Esophagus squamous epithelium (tissue), 5 donors: ENCODE measurements at regions not wholly inside any gene's neighbourhood (a gene's known extent, or its start where the extent isn't known, plus 50 kb on each side); places are given as distances from the start of the nearest gene placed in this dataset.

Experiments used
- DNase-seq: peaks from one replicate; lab custom pipeline; 2025; lab: John Stamatoyannopoulos, UW
- H3K27ac ChIP-seq, 4 donors: fragments of 200-600 bp; sonication (generic); one replicate each; pipeline ENCODE4 v1.5.1; 2016 to 2019; ENCODE audit warnings: mild to moderate bottlenecking in 1 of 4
- H3K27me3 ChIP-seq, 4 donors: fragments of 200-600 bp; sonication (generic); 1 replicate in 3 of 4; 2 replicates in 1 of 4; pipeline versions ENCODE4 v1.5.1 to v1.6.0; 2017 to 2021; ENCODE audit warnings: antibody characterized with exemption in 1 of 4
- H3K36me3 ChIP-seq, 3 donors: fragments of 200-600 bp; sonication (generic); one replicate each; pipeline ENCODE4 v1.5.1; 2016 to 2019
- H3K4me1 ChIP-seq, 3 donors: fragments of 200-600 bp; sonication (generic); one replicate each; pipeline ENCODE4 v1.5.1; 2017 to 2019
- H3K4me3 ChIP-seq, 4 donors: fragments of 200-600 bp; sonication (generic); 1 replicate in 3 of 4; 2 replicates in 1 of 4; pipeline ENCODE4 v1.5.1; 2016 to 2019; ENCODE audit warnings: mild to moderate bottlenecking in 2 of 4, moderate library complexity in 1 of 4
- H3K9me3 ChIP-seq, 3 donors: fragments of 200-600 bp; sonication (generic); one replicate each; pipeline ENCODE4 v1.5.1; 2016 to 2019
- CTCF ChIP-seq, 6 experiments: fragments of 450-650 bp in 4 of 6; fragments of 200-600 bp in 2 of 6; sonication (generic) in 2 of 6; IDR thresholded peaks; one replicate each; pipeline ENCODE4 v1.5.1; 2016 to 2019; ENCODE audit warnings: antibody characterized with exemption in 6 of 6, mild to moderate bottlenecking in 4 of 6, moderate library complexity in 4 of 6
- POLR2A ChIP-seq, 4 donors: fragments of 450-650 bp; IDR thresholded peaks; one replicate each; pipeline ENCODE4 v1.6.1; 2017; ENCODE audit warnings: antibody characterized with exemption in 4 of 4, mild to moderate bottlenecking in 4 of 4, moderate library complexity in 3 of 4
- WGBS, 2 donors: methylation state at CpG; one replicate each; pipeline ENCODE4 v1.1.5; 2018; 5-methylcytosine and 5-hydroxymethylcytosine counted together
- intact Hi-C: fragments of 100-400 bp; cut with DNase I; formaldehyde crosslinking; loops from one replicate; pipeline ENCODE4 v1.15.0; 2022
- donor health status: DM: yes; HTN: yes; CAD: no.

DNA sequence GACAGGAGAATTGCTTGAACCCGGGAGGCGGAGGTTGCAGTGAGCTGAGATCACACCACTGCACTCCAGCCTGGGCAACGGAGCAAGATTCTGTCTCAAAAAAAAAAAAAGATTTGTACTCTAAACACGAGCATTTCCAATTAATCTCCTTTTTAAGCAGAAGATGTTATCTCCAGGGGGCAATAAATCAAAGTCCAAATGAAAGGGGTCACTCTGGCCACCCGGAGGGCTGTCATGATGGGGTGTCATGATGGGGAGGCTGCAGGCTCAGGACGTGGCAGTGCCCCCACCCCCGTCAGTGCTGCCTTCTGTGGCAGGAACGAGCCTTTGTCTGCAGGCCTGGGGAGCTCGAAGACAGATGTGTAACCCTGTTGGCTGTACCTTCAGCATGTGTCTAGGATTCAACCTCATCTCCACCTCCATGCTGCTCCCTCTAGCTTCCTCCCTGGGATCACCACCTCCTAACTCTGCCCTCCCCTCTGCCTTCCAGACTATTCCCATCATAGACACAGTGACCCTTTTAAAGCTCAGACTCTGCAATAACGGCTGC lies 76.9 kb upstream of the YWHAQ start:
- Histone ChIP-seq H3K4me1 (peaks cover 9 to 14% (median 14%) of the 10 kb centered on the region in 3 donors), H3K36me3 (no peaks in the 10 kb centered on the region), H3K27ac (no peak overlapping the region), H3K27me3 (no peaks in the 10 kb centered on the region), H3K4me3 (no peak overlapping the region), H3K9me3 (no peaks in the 10 kb centered on the region)
- 76 to 85% methylated on average over 10 of the region's 10 CpGs for WGBS, 2 donors
- TF ChIP-seq POLR2A (IDR thresholded peaks at IDR 0.05), result no peak
- no peak for TF ChIP-seq CTCF (IDR thresholded peaks at IDR 0.05)
- intact Hi-C loops, result no loop called here
- no peak for DNase-seq

DNA sequence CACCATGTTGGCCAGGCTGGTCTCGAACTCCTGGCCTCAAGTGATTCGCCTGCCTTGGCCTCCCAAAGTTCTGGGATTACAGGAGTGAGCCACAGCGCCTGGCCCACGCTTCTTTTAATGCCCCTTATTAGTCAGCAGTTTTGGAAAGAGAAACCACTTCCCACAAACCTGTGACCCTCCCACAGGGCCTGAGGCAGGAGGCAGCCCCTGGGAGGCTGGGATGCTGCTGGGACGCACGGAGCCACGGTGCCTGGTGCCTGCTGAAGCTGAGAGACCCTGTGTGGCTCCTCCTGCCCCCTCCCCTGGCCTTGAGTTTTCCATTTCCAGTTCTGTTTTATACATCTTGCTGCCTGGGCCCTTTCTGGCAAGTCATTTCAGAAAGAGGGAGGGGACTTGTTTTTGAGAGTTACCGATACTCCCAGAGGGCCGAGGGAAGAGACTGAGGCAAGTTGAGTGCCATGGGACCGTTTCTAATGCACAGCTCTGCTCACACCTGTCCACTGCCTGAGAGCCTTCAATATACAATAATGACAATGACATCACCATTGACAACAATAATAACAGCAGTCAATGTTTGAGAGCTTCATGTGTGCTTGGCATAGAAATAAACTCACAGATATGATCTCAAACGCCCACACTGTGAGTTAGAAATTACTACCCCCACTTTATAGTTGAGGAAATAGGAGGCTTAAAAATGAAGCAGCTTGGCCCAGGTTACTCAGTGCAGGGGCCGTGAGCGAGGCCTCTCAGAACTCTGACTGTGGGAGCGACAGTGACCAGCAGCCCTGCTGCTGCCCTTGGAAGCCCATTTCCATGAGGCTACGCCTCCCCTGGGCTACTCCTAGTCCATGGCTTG lies 78.1 kb upstream of the YWHAQ start:
- Histone ChIP-seq H3K9me3 (no peaks in the 10 kb centered on the region), H3K27me3 (no peaks in the 10 kb centered on the region), H3K4me3 (no peak overlapping the region), H3K27ac (no peak overlapping the region), H3K4me1 (peaks cover 0 to 2% (median 1%) of the 10 kb centered on the region in 3 donors), H3K36me3 (no peaks in the 10 kb centered on the region)
- intact Hi-C loops, result no loop called here
- WGBS, 2 donors, result 64 to 65% methylated on average over 9 to 13 of the region's 15 CpGs
- no peak for DNase-seq
- no peak for TF ChIP-seq CTCF (IDR thresholded peaks at IDR 0.05)
- no peak for TF ChIP-seq POLR2A (IDR thresholded peaks at IDR 0.05)

- H3K9me3 ChIP-seq, result no peaks in the 10 kb centered on the region
- TF ChIP-seq CTCF (IDR thresholded peaks at IDR 0.05) (no peak), POLR2A (IDR thresholded peaks at IDR 0.05) (no peak)
- H3K36me3 ChIP-seq, result no peaks in the 10 kb centered on the region
- no peaks in the 10 kb centered on the region for H3K27me3 ChIP-seq
- WGBS, 2 donors, result 85 to 94% methylated on average over 7 to 9 of the region's 11 CpGs
- intact Hi-C loops, result no loop called here
- H3K27ac ChIP-seq, result no peak overlapping the region
- no peak for DNase-seq
- no peaks in the 10 kb centered on the region for H3K4me1 ChIP-seq
- no peak overlapping the region for H3K4me3 ChIP-seq
Observed at GRCh38 chr2:9709539-9710285, 78.9 kb upstream of the YWHAQ start.

DNA sequence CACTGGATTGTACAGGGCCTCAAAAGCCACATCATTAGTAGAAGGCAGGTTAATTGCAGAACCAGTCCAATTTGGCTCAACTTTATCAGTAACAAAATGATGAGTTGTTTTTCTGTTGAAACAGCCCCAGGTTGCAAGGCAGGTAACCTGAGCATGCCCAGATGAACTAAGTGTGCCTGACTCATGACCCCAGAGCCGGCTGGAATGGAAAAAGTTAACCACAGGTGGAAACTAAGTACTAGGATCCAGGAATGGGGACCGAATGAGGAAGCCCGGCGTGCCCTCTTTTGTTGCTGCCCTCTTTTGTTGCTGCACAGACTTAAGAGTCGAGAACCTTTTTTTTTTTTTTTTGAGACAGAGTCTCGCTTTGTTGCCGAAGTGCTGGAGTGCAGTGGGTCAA lies 79.5 kb upstream of the YWHAQ start:
- DNase-seq, result no peak
- 72 to 84% methylated on average over 6 to 7 of the region's 7 CpGs for WGBS, 2 donors
- TF ChIP-seq POLR2A (IDR thresholded peaks at IDR 0.05) (no peak), CTCF (IDR thresholded peaks at IDR 0.05) (no peak)
- Histone ChIP-seq H3K4me3 (no peak overlapping the region), H3K9me3 (no peaks in the 10 kb centered on the region), H3K27me3 (no peaks in the 10 kb centered on the region), H3K4me1 (no peaks in the 10 kb centered on the region), H3K27ac (no peak overlapping the region), H3K36me3 (no peaks in the 10 kb centered on the region)
- intact Hi-C loops, result no loop called here

DNA sequence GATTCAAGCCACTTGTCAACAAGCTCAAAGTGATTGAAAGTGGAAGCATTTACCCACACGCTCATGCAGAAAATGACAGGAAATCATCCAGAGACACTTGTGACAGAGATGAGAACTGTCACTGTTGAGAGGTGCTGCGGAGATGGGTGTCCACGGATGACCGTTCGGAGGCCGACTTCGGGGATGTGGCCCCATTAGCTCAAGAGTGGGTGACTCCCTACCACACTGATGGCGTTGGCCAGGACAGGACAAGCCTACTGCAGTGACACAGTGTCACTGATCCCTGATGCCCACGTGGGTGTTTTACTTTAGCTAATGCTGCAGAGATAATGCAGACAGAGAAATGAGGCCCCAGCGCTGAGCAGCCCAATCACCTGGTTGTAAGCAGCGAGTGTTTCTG lies 81.5 kb upstream of the YWHAQ start:
- Histone ChIP-seq H3K27me3 (no peaks in the 10 kb centered on the region), H3K27ac (no peak overlapping the region), H3K4me1 (no peaks in the 10 kb centered on the region), H3K36me3 (no peaks in the 10 kb centered on the region), H3K9me3 (no peaks in the 10 kb centered on the region), H3K4me3 (no peak overlapping the region)
- TF ChIP-seq CTCF (IDR thresholded peaks at IDR 0.05), result no peak
- no peak for TF ChIP-seq POLR2A (IDR thresholded peaks at IDR 0.05)
- DNase-seq, result no peak
- intact Hi-C loops, result no loop called here
- 72 to 86% methylated on average over 9 to 11 of the region's 11 CpGs for WGBS, 2 donors
